ENCODE measurements at regions not wholly inside any gene's neighbourhood (a gene's known extent, or its start where the extent isn't known, plus 50 kb on each side); places are given as distances from the start of the nearest gene placed in this dataset.

GRCh38 chr1:224791362-224791941 lies 138.0 kb upstream of the DNAH14 start:
- H3K36me3 ChIP-seq (replicated peaks): no peaks in the 10 kb centered on the region
- no peaks in the 10 kb centered on the region for H3K27me3 ChIP-seq (replicated peaks)
- in situ Hi-C loops (cut with HindIII; ENCODE audit: low pct_ligation_motif_present, low sequenced_read_pairs): no loop called here
- no peak for TF ChIP-seq CTCF (IDR thresholded peaks at IDR 0.05; ENCODE audit: low read depth, low read length, missing control alignments)
- no peak for DNase-seq
- no peak overlapping the region for H3K27ac ChIP-seq
- H3K4me3 ChIP-seq (ENCODE audit: low read depth, low read length): no peak overlapping the region

GRCh38 chr1:224795591-224795990 lies 133.9 kb upstream of the DNAH14 start:
- in situ Hi-C loops (cut with HindIII; ENCODE audit: low pct_ligation_motif_present, low sequenced_read_pairs): no loop called here

GRCh38 chr1:224799083-224799482 lies 130.4 kb upstream of the DNAH14 start:
- no peak for TF ChIP-seq CTCF (IDR thresholded peaks at IDR 0.05; ENCODE audit: low read depth, low read length, missing control alignments)
- in situ Hi-C loops (cut with HindIII; ENCODE audit: low pct_ligation_motif_present, low sequenced_read_pairs): no loop called here
- DNase-seq: no peak

More at GRCh38 chr1:224795591-224795990, 133.9 kb upstream of the DNAH14 start:
- Histone ChIP-seq H3K27me3 (replicated peaks) (no peaks in the 10 kb centered on the region), H3K27ac (no peak overlapping the region), H3K4me3 (ENCODE audit: low read depth, low read length) (no peak overlapping the region), H3K36me3 (replicated peaks) (no peaks in the 10 kb centered on the region)
- no peak for DNase-seq
- TF ChIP-seq CTCF (IDR thresholded peaks at IDR 0.05; ENCODE audit: low read depth, low read length, missing control alignments): no peak

GRCh38 chr1:224800486-224801119 lies 128.9 kb upstream of the DNAH14 start:
- no peak for TF ChIP-seq CTCF (IDR thresholded peaks at IDR 0.05; ENCODE audit: low read depth, low read length, missing control alignments)
- no peaks in the 10 kb centered on the region for H3K27me3 ChIP-seq (replicated peaks)
- H3K36me3 ChIP-seq (replicated peaks): no peaks in the 10 kb centered on the region
- DNase-seq: no peak
- in situ Hi-C loops (cut with HindIII; ENCODE audit: low pct_ligation_motif_present, low sequenced_read_pairs): no loop called here
- no peak overlapping the region for H3K27ac ChIP-seq
- H3K4me3 ChIP-seq (ENCODE audit: low read depth, low read length): no peak overlapping the region

More at GRCh38 chr1:224799083-224799482, 130.4 kb upstream of the DNAH14 start:
- Histone ChIP-seq H3K4me3 (ENCODE audit: low read depth, low read length) (no peak overlapping the region), H3K36me3 (replicated peaks) (no peaks in the 10 kb centered on the region), H3K27ac (no peak overlapping the region), H3K27me3 (replicated peaks) (no peaks in the 10 kb centered on the region)

- H3K4me3 ChIP-seq (ENCODE audit: low read depth, low read length): no peak overlapping the region
- no peaks in the 10 kb centered on the region for H3K27me3 ChIP-seq (replicated peaks)
- no peak for DNase-seq
- no peak overlapping the region for H3K27ac ChIP-seq
- in situ Hi-C loops (cut with HindIII; ENCODE audit: low pct_ligation_motif_present, low sequenced_read_pairs): no loop called here
- no peaks in the 10 kb centered on the region for H3K36me3 ChIP-seq (replicated peaks)
- no peak for TF ChIP-seq CTCF (IDR thresholded peaks at IDR 0.05; ENCODE audit: low read depth, low read length, missing control alignments)
Observed at GRCh38 chr1:224801844-224802490, 127.5 kb upstream of the DNAH14 start.

All from brain microvascular endothelial cell (primary cell).